Ammon's horn (tissue), 1 donor: ENCODE measurements at regions not wholly inside any gene's neighbourhood (a gene's known extent, or its start where the extent isn't known, plus 50 kb on each side); places are given as distances from the start of the nearest gene placed in this dataset.

Source experiments
- DNase-seq: peaks from one replicate; pipeline ENCODE4 v3.0.0-alpha.2; 2016; ENCODE audit warnings: low spot score

DNA sequence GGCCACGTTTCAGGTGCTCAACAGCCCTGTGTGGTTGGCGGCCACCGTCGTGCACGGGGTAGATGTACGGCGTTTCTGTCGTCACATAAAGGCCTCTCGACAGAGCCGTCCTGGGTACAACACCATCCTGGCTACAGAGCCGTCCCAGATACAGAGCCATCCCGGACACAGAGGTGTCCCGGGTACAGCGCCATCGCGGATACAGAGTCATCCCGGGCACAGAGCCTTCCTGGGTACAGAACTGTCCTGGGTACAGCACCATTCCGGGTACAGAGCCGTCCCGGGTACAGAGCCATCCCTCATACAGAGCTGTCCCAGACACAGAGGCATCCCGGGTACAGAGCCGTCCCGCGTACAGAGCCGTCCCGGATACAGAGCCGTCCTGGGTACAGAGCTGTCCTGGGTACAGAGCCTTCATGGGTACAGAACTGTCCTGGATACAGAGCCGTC, 222.7 kb upstream of the SOX1 start:
- no peak for DNase-seq

DNA sequence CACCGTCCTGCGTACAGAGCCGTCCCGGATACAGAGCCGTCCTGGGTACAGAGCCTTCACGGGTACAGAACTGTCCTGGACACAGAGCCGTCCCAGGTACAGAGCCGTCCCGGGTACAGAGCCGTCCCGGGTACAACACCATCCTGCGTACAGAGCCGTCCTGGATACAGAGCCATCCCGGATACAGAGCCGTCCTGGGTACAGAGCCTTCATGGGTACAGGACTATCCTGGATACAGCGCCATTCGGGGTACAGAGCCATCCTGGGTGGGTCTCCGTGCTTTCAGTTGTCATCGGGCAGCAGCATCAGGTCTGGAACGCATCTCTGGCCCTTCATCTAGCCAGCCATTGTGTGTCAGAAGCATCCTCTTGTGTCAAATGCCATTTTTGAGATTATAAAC, 222.3 kb upstream of the SOX1 start:
- DNase-seq: no peak

DNA sequence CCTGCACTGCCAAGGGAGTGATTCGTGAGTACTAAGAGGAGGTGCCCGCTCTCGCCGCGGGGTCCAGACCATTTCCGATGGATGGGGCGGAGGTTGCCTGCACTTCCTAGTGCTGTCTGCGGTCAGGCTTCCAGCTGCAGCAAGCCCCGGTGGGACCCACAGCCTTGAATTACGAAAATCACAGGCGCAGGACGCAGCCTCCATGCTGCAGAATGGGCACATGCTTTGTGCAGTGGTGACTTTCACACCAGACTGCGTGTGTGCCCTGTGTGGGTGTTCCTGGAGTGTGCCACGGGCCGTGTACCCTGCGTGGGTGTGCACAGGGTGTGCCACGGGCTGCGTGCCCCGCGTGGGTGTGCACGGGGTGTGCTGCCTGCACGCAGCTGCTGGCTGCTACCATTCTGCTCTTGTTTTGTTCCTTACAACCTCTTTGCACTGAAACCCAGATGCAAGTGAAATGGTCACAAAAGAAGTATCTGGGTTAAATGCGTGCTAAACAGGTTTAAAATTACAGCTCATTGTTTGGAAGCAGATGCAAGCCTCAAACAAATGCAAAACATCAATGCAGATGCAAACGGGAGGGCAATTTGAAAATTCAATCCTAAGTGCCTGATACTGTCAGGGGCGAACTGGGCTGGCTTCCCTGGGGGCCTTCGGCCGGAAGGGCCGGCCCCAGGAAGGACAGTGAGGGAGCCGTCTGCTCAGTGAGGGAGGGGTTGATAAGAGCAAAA, 221.2 kb upstream of the SOX1 start:
- DNase-seq: no peak

- no peak for DNase-seq
Observed at GRCh38 chr13:111846391-111847159, 220.4 kb upstream of the SOX1 start.

GRCh38 chr13:111847964-111848363, 219.0 kb upstream of the SOX1 start:
- DNase-seq: no peak

DNA sequence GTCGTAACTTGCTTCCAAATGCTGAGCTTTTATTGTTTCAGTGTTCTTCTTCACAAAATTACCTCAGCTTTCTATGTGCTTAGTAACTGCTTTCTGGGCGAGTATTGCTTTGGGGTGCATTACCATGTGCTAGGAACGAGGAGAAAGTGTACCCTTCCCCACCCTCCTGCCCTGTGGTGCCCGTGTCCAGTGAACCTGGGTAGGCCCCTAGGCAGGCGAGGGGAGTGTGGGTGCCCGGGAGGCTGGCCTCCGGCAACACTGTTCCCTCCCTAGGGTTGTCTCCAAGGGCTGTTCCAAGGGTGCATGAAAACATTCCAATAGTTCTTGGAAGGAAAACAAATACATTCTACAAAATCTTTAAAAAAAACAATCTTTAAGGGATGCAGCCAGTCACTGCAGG, 216.5 kb upstream of the SOX1 start:
- DNase-seq: no peak

GRCh38 chr13:111850976-111851375, 216.0 kb upstream of the SOX1 start:
- DNase-seq: no peak

GRCh38 chr13:111852725-111853518, 214.0 kb upstream of the SOX1 start:
- DNase-seq: no peak

GRCh38 chr13:111853721-111854120, 213.2 kb upstream of the SOX1 start:
- no peak for DNase-seq

GRCh38 chr13:111854403-111854802, 212.5 kb upstream of the SOX1 start:
- no peak for DNase-seq

GRCh38 chr13:111855191-111855590, 211.8 kb upstream of the SOX1 start:
- no peak for DNase-seq

DNA sequence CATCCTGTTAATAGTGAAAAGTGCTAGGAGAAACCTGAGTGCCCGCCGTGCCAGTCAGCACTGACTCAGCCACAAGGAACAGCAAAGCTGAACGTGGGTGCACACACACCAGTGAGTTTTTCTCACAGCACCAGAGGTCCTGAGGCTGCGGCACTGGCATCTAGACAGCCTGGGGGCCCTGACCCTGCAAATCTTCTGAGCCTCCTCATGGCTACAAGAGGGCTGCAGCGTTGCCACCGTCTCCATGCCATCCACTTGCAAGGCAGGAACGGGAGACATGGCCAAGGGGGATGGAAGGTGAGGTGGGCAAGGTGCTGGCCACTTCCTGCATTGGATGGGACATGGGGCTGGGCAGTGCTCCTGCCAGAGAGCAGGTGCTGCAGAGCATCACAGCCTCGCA, 211.2 kb upstream of the SOX1 start:
- no peak for DNase-seq

GRCh38 chr13:111856571-111856970, 210.4 kb upstream of the SOX1 start:
- DNase-seq: no peak

DNA sequence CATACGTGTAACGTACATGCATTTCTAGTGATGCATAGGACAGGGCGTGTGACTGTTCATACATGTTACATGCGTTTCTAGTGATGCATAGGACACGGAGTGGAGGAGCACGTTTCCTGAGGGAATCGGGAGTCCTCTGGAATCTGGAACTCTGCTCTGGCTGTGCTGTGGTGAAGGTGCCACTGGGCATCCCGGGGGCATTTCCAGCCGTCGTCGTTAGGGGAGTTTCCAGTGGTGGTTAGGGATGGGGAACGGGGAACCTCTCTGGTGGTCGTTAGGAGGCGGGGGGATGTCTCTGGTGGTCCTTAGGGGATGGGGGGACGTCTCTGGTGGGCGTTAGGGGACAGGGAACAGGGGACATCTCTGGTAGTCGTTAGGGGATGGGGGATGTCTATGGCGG, 209.6 kb upstream of the SOX1 start:
- no peak for DNase-seq

GRCh38 chr13:111857846-111858560, 208.9 kb upstream of the SOX1 start:
- no peak for DNase-seq

DNA sequence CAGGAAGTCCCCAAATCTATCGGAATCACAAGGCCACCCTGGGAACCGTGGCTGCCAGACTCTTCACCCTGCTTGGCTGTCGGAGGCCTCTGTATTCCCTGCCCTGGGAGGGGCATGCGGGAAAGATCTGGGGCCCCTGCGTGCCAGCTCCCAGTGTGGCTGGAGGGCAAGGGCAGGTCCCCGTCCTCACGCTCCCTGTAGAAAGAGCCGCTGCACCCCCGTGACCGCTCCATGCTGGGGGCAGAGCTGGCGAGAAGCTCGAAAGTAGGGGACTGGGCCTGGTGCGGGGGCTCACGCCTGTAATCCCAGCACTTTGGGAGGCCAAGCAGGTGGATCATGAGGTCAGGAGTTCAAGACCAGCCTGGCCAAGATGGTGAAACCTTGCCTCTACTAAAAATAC, 208.4 kb upstream of the SOX1 start:
- DNase-seq: no peak

- no peak for DNase-seq
Observed at GRCh38 chr13:111859354-111860230, 207.4 kb upstream of the SOX1 start.

DNA sequence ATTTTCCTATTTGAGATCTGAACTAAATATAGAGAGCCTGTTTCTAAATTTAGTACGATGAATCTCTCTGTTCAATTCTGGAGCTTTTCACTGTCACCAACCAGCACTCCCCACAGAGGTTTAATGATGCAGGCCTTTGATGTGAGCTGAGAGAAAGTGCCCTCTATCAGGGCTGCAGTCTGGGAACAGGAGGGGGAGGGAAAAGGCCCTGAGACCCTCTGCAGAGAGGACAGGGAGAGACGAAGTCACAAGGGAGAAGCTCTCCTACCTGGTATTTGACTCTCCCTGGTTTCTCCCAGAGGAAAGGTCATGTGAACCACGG, 206.8 kb upstream of the SOX1 start:
- no peak for DNase-seq

- no peak for DNase-seq
Observed at GRCh38 chr13:111861319-111861718, 205.6 kb upstream of the SOX1 start.

- no peak for DNase-seq
Observed at GRCh38 chr13:111861766-111862366, 205.1 kb upstream of the SOX1 start.
